NCI-H1694 treated with DMSO at 0.1 percent for 48 hours (cell line): ENCODE measurements at regions not wholly inside any gene's neighbourhood (a gene's known extent, or its start where the extent isn't known, plus 50 kb on each side); places are given as distances from the start of the nearest gene placed in this dataset.
"Not testable (repeated sequence)": the region's sequence is repeated elsewhere in the genome, so short reads cannot be mapped to it uniquely, and the experiment has no call there.

Experiments used
- DNase-seq: peaks from one replicate; lab custom pipeline; 2025; lab: John Stamatoyannopoulos, UW

- DNase-seq: no peak
Measured at GRCh38 chr3:73177827-73178226, 116.4 kb downstream of the EBLN2 start.

GRCh38 chr3:73179601-73180000 is 118.1 kb downstream of the EBLN2 start:
- no peak for DNase-seq

GRCh38 chr3:73186741-73187140 is 125.3 kb downstream of the EBLN2 start:
- no peak for DNase-seq

GRCh38 chr3:73187328-73187727 is 125.9 kb downstream of the EBLN2 start:
- DNase-seq: no peak

- peak; percentile 16 for DNase-seq
Measured at GRCh38 chr3:73188707-73189106, 127.2 kb downstream of the EBLN2 start.

GRCh38 chr3:73192036-73192738 is 130.7 kb downstream of the EBLN2 start:
- DNase-seq: no peak

GRCh38 chr3:73193943-73194342 is 132.5 kb downstream of the EBLN2 start:
- not testable (repeated sequence) for DNase-seq

GRCh38 chr3:73197187-73197586 is 135.7 kb downstream of the EBLN2 start:
- no peak for DNase-seq

- DNase-seq: no peak
Measured at GRCh38 chr3:73203101-73203500, 141.6 kb downstream of the EBLN2 start.

- DNase-seq: no peak
Measured at GRCh38 chr3:73203633-73204032, 142.2 kb downstream of the EBLN2 start.

GRCh38 chr3:73204841-73205240 is 143.4 kb downstream of the EBLN2 start:
- no peak for DNase-seq

- no peak for DNase-seq
Measured at GRCh38 chr3:73206030-73206429, 144.6 kb downstream of the EBLN2 start.

- no peak for DNase-seq
Measured at GRCh38 chr3:73207946-73208440, 146.5 kb downstream of the EBLN2 start.

GRCh38 chr3:73210759-73211158 is 149.3 kb downstream of the EBLN2 start:
- DNase-seq: no peak

GRCh38 chr3:73212683-73213082 is 151.2 kb downstream of the EBLN2 start:
- DNase-seq: peak; percentile 13

GRCh38 chr3:73213896-73214295 is 152.4 kb downstream of the EBLN2 start:
- no peak for DNase-seq

- DNase-seq: no peak
Measured at GRCh38 chr3:73214846-73215245, 153.4 kb downstream of the EBLN2 start.

GRCh38 chr3:73215281-73215680 is 153.8 kb downstream of the EBLN2 start:
- DNase-seq: no peak

GRCh38 chr3:73215901-73216300 is 154.4 kb downstream of the EBLN2 start:
- no peak for DNase-seq

- no peak for DNase-seq
Measured at GRCh38 chr3:73216310-73216709, 154.9 kb downstream of the EBLN2 start.

- no peak for DNase-seq
Measured at GRCh38 chr3:73222126-73222525, 160.7 kb downstream of the EBLN2 start.

GRCh38 chr3:73225146-73225855 is 163.8 kb downstream of the EBLN2 start:
- no peak for DNase-seq

- DNase-seq: no peak
Measured at GRCh38 chr3:73225991-73226390, 164.5 kb downstream of the EBLN2 start.

- DNase-seq: no peak
Measured at GRCh38 chr3:73228000-73228399, 166.5 kb downstream of the EBLN2 start.
